ENCODE measurements at regions not wholly inside any gene's neighbourhood (a gene's known extent, or its start where the extent isn't known, plus 50 kb on each side); places are given as distances from the start of the nearest gene placed in this dataset.

DNA sequence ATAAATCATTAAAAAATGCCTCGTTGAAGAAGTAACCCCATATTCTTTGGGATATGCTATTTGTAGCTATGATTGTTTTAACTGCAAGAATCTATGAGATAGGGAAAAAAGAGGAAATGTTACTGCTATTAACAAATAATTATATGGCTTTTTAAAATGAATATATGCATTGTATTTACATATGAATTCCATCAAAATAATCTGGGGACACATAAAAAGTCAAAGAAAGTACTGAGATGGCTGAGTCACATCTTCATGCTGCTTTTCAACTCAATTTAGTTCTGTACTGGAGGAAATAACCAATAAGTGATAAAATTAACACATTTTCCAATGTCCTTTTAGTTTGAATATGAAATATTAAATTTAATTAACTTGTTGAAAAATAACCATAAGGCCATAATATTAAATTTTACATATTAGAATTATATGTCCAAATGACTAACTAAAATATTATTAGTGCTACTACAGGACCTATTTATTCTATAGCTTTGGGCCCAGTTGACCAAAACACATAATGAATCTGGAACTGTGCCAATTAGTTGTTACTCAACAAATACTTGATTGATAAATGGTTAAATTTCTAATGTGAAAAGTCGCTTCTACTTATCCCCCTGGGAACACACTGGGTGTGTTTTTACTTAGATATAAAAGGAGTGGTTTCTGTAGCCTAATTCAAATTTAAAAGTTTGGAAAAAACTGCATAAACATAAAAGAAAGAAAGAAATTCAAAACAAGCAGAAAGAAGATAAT is 214.6 kb upstream of the PFKP start:
- DNase-seq: no peak

DNA sequence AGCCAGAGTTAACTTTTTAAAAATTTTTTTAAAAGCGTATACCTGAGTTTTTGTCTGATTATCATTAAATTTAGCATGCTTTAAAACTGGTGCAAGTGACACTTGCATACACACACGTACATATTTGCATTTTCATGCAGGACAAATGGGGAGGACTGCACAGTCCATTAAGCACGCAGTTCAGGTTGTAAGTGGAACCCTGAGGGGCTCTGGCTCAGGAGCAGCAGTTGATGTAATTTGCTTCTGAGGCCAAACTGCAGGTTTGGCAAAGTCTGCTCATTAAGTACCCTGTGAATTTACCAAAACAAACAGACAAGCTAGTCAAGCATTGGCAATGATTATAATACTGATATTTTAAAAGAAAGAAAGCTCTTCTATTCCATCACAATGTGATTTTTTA is 215.8 kb upstream of the PFKP start:
- no peak for DNase-seq

DNA sequence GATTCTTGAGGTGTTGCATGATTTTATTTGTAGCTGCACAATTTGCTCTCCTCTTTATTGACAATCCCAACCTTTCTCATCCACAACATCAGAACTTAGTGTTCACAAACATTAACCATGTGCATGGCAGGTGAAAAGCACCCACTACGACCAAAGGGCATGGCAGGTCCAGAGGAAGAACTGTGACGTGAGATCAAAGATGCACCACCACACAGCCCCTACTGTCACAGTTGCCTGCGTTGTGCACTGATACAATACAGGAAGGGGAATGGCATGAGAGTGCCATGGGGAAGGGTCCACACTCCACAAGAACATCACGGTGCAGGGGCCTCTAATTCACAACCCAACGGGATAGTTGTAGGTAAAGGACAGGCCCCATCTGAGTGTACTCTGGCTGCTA is 217.1 kb upstream of the PFKP start:
- DNase-seq: no peak

DNA sequence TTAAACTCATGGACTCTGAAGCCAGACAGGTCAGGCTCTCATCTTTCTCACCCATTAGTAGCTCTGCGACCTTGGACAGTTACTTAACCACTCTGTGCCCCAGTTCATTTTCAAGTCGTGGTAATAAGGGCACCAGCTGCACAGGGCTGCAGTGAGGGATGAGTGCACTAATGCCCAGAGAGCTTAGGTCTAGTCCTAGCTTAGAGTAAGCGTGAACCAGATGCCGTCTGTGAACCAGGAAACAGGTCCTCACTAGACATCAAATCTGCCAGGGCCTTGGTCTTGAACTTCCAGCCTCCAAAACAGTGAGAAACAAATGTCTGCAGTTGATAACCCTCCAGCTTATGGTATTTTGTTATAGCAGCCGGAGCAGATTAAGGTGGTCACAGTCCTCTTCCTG is 222.4 kb upstream of the PFKP start:
- no peak for DNase-seq

DNA sequence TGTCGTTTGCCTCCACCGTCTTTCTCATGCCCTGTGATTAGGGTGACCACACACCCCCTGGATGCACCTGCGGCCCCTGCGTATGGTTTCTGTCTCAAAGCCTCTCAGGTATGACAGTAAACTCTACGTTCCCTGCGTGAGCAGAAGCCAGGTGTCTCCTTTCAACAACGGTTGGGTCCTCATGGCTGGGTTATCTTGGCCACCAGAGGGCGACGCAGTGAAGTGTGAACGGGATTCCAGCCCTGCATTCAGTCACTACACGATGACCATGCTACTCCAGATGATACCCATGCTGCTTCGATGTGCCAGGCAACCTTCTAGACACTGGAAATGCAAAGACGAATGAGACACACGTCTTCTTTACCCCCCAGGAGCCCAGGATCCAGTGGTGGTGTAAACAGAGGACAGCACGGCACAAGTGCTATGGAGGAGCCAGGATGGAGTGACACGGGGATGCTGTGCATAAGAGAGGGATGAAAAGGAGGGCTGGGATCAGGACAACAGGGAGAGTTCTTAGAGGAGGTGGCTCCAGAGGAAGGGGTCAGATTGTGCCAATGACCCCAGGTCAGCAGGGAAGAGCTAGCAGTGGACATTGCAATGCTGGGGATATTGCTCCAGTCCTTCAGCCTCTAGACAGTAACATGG is 228.1 kb upstream of the PFKP start:
- DNase-seq: no peak

DNA sequence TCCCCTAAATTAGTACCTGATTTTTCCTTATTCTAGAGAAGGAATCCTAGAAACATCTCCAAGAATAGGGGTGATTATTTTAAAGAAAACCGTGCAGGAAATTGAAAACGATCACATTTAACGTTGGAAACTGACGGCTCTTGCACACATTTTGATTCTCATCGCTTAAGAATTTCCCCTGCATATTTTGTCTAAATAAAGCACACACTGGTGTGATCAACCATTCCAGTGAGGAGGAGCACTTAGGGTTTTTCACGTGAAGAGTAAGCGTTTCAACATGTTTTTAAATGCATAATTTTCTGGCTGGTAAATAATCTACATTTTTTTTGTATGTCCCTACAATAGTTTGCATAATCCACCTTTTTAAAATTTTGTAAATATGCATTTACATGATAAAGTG is 229.7 kb upstream of the PFKP start:
- DNase-seq: no peak

DNA sequence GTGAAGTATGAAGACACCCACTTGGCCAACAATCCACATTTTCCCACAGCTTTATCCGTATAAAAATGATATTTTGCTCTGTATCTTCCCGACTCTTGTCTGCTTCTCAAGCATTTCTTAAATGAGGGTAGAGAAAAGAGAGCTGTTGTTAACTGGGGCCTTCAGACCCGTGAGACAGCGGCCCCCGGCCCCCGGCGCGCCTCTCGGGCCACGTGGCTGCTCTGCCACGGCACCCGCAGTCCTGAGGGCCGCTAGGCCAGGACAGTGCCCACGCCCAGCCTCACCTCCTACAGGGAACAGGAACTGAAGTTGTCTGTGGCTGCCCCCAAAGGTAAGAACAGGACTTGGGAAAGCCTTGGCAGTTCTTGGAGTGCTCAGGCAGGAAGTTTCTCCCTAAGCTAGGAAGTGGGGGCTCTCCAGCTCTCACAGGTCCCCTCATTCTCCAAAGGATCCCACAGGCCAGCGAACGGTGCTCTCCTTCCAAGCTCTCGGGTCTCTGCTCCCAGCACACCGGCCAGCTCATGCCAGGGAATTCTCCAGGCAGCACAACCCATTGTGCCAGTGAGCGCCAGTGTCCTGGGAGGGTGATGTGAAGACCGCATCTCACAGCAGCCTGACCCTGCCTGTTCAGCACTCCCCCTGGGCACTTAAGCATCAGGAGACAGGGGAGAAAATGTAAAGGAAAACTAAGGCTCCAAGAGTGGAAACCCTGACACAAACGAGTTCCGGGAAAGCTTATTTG is 230.3 kb upstream of the PFKP start:
- no peak for DNase-seq

DNA sequence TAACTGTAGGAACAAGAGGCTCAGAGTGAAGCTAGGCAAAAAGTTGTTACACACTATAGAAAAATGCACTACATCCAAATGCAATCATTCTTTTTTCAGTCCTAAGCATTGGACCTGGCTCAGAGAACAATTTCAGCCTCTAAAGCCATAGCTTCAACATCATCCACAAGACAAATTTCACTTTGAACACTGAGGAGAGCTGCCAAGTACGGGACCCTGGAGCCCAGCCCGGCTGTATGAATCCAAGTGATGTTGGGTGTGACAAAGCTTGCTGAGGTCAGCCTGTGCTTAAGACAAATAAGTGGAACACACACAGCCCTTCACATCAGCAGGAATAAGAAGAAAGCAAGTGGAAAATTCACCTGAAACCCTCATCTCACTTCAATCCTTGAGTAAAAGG is 233.1 kb upstream of the PFKP start:
- no peak for DNase-seq

DNA sequence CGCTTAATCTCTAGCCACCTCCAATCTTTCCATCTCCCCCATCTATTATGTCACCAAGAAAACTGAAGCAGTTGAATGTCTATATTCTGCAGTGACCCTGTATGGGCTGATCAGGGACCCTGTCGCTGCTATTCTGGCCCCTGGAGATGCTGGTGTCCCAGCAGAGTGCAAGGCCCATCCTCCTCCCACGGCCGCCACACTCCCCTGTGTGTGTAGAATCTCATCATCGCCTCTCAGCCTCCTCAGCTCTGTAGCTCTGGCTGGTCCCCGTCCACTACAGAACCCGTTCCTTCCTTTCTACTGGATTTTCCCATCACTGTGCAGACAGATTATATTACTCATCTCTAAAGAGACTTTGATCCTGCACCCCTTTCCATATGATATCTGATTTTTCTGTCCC is 235.8 kb upstream of the PFKP start:
- no peak for DNase-seq

DNA sequence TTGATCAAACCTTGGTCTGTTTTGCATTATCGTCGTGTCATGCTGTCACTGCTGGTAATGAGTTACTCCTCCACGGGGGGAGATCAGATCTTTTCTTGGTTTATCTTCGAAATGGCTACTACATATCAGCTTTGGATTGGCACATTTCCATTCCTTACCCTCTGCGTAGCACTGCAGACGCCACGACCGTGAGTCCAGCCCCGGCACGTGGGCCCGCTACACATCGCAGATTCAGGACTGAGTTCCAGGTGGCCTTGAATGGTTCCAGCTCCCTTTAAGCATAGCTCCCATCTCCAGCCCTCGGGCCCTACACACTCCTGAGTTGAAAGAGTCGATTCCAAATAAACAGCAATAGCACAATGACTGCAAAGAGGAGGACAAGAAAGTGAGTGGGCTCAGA is 238.6 kb upstream of the PFKP start:
- no peak for DNase-seq

DNA sequence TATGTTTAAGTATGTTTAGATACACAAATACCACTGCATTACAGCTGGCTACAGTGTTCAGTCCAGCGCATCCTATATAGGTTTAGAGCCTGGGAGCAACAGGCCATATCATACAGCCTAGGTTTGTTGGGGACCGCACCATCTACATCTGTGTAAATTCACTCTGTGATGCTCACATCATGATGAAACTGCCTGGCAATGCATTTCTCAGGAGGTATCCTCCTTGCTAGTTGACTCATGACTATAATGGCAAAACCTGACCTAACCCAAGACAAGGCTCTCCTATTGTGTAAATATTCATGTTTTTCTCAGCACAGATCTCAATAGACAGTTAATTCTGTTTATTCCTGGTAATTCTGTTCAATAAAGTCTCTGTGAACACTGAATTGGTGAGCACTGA is 240.7 kb upstream of the PFKP start:
- no peak for DNase-seq

DNA sequence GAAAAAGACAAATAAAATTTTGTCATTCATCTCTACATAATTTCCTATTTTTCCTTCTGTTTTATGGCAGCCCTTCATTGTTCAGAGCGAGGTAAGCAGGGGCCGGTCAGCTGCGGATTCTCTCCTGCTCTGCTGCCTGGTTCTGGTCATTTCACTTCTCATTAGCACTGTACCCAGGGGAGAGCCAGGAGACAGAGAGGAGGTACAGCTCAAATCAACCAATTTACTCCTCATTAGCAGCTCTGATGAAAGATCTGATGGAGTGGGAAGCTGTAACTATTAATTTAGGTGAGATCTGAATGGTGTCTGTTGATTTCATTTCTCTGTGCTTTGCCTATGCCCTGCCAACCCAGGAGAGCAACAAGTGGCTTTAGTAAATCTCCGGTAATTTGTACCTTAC is 241.5 kb upstream of the PFKP start:
- DNase-seq: no peak

DNA sequence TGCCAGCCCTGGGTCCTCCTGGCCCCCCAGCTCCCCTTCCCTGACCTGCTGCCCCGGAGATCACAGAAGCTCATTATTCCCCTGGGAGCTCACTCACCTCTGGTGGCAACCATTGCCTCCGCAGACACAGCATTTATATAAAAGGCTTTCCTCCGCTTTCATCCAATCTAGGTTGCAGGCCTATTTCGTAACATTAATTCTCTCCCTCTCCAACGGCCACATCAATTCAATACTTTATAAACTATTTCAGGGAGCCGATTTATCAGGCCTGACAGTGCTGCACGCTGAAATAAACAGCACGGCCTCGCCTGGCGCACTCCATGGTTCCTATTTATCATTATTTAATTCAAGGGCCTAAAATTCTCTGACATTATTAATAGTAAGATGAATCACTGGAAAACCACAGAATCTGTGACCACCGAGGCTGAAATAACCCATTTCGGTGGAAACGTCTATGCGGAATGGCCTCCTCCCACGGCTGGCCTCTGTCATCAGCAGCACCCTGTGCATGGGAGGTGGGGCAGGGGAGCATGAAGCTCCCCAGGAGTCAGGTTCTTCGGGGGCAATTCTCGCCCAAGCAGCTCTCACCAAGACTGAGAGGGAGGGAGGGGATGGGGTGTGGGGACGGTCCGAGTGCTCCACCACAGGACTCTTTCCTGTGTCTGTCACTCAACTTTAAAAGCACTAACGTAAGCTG is 249.3 kb upstream of the PFKP start:
- DNase-seq: no peak

DNA sequence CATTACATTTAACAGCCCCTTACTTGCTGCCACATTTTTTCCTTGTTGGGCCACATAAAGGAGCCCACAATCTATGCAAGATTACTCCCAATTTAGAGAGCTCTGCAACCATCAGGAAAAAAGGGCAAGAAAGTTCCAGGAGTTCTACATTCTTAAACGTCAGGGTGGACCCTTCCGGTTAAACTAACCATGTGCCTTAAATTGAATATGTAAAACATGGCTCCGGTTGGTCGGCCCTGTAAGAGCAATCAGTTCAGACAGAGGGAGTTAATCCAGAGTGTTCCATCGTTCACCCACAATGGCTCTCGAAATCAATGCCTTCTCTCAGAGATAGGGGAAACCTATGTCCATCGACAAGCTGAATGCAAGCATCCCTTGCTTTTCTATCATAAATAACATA is 253.7 kb upstream of the PFKP start:
- no peak for DNase-seq

DNA sequence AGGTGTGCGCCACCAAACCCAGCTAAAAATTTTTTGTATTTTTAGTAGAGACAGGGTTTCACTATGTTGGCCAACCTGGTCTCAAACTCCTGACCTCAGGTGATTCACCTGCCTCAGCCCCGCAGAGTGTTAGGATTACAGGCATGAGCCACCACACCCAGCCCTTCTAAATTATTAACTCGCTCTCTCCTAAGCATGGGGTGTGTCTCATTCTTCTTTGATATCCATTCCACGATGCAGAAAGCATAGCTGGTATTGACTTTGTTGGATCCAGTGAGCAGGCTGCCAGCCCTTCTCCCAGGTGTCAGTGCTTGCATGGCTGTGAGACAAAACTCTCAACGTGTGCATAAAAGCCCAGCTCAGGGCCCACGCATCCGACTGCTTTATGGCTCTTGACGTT is 254.1 kb upstream of the PFKP start:
- DNase-seq: no peak

DNA sequence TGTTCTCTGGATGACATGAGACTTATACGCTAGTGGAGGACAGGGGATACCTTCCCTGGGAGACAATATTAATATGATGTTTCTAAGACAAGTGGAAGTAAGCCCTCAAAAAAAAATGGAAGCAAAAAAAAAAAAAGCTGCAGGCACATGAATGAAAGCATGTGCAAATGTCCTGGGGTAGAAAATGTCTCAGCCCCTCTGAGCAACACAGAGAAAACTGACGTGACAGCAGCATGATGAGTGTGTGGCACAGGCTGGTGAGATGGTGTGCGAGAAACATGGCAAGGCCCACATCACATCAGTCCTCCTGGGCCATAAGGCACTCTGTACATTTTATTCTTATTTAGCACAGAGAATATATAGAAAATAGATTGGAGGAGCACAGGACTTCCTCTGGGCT is 254.7 kb upstream of the PFKP start:
- DNase-seq: no peak

DNA sequence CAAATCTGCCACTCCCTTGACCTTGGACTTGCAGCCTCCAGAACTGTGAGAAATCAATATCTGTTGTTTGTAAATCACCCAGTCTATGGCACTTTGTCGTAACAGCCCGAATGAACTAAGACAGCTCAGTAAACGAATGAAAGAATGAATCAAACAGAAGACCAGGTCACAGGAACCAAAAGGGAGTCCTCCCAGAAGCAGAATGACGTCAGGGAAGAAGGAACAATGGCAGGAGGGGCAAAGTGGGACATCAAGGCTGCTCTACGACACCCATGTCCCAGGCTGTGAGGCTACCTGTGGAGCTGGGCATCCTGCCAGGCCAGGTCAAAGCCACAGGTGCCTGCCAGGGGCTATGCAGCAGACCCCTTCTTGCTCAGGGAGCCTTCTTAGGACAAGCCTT is 267.2 kb upstream of the PFKP start:
- no peak for DNase-seq

DNA sequence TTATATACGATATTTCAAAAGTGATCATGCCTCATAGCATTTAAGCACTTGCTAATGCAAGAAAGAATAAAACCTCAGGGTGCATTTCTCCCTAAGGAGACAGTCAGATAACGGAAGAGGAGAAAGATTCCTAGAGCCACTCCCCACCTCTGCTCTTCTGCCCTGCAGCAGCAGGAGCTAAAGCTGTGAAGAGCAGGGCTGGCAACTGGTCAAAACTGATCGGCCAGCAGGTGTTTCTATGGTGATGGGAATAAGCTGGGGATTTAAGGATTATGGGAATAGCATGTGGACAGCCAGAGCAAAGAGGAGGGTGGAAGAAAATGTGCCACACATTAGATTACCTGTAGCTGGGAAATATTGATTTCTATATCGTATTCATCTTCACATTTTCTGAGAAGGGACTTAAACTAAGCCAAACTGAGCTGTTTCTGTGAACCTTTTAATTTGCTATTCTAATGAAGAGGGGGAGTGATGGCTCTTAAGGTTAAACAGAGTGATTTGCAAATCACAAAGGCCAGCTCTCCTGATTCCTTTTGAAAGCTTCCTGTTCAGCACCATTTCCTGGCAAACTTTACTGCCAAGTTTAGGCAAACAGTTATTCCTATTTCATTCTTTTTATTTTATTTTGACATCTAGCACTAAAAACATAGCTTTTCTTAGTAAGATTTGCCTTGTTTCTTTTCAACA is 268.9 kb upstream of the PFKP start:
- no peak for DNase-seq

DNA sequence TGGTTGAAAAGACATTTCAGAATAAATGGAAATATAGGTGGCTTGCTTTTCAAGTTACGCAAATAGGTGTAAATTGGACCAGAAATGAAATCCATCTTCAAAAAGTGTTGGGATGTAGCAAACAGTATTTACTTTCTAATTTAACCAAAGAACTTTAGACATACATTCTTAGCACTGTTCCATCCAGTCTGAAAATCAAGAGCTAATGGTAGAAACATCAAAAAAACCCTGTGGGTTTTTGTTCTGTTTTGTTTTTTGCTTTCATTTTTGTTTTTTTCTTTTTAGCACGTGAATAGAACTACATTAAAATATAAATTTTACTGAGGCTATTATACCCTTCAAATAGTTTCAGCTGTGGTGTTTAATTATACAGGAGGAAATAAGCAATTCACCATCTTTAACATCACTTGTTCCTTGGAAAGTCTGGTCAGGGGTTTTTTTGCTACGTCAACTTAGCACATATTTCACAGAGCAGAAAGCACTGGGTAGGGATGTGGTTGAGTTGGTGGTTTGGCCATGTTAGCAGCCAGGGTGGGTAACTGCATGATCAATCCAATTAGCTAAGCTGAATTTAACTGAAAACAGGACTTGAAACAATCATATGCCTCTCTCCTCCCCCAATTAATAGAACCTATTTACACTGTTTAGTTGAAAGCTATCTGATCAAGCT is 275.4 kb upstream of the PFKP start:
- DNase-seq: no peak

DNA sequence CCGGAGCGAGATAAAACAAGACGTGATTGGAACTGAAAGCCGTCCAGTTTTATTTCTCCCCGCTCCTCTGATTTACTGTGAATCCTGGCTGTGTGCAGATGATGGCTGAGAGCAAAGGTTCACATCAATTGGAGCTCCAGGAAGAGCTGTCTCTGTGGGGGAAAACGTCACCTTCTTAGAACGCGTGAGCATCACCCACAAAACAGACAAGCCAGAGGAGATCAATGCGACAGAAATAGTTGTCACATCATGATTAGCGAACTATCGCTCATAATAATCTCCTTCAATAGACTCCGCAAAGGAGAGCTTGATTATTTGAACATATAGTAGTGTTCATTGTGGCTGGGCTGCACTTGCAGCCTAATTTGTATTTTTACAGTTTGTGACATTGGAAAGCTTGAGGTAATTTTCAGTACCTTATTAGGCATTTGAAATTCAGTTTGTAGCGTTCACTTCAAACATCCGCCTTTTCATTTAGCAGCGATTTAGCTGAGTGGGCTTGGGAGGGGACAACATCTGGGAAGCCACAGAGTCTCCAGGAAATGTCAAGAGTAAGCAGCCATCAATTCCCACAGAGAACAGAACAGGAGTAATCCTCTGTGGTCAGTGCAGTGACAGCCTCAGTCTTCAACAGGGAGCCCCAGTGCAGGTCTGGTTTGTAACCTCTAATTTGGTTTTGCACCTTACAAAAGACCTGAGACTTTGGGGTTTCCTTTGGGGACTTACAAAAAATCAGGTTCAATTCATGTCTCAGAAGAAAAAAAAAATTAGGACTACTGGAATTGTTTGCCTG is 276.8 kb upstream of the PFKP start:
- no peak for DNase-seq

DNA sequence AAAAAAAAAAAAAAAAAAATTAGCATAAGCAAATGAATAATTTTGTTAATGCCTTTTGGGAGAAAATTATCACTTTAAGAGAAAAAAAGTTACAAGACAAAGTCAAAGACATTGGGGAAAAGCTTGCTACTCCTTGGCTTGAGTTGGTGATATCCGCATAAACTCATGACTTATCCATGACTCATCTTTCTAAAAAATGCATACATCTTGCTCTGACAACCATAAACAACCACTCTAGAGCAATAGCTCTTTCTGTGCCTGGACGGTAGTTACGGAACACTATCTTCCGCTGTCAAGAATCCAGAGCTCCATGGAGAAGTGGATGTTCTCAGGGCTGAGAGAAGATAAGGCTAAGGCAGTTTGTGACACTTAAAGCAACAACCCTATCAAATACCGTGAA is 281.1 kb upstream of the PFKP start:
- no peak for DNase-seq
